Activated CD4-positive, alpha-beta T cell treated with anti-CD3 and anti-CD28 coated beads, Interleukin-2, amount 10 ng/mL, durations not matched to agents 24 days and 14 days (primary cell): ENCODE measurements at regions not wholly inside any gene's neighbourhood (a gene's known extent, or its start where the extent isn't known, plus 50 kb on each side); places are given as distances from the start of the nearest gene placed in this dataset.
"Not testable (repeated sequence)": the region's sequence is repeated elsewhere in the genome, so short reads cannot be mapped to it uniquely, and the experiment has no call there.

Source experiments
- DNase-seq: peaks from one replicate; pipeline ENCODE4 v3.0.0; 2022
- H3K27ac Mint-ChIP-seq: one replicate; pipeline ENCODE4 v1.8.0; 2022; ENCODE audit warnings: mild to moderate bottlenecking, mixed read lengths
- H3K27me3 Mint-ChIP-seq: one replicate; pipeline ENCODE4 v1.8.0; 2022; ENCODE audit warnings: mixed read lengths
- H3K36me3 Mint-ChIP-seq: one replicate; pipeline ENCODE4 v1.8.0; 2022; ENCODE audit warnings: low read depth, mild to moderate bottlenecking, mixed read lengths
- H3K4me1 Mint-ChIP-seq: one replicate; pipeline ENCODE4 v1.8.0; 2021; ENCODE audit warnings: mixed read lengths
- H3K4me3 Mint-ChIP-seq: one replicate; pipeline ENCODE4 v1.8.0; 2022; ENCODE audit warnings: mild to moderate bottlenecking, moderate library complexity, mixed read lengths
- H3K9me3 Mint-ChIP-seq: one replicate; pipeline ENCODE4 v1.8.0; 2021; ENCODE audit warnings: mixed read lengths
- intact Hi-C: fragments of 100-400 bp; cut with micrococcal nuclease; formaldehyde crosslinking; loops from one replicate; pipeline ENCODE4 v1.15.1; 2023

GRCh38 chr13:76829572-76830327 lies 56.5 kb downstream of the KCTD12 start:
- Mint-ChIP-seq H3K36me3 (no peaks in the 10 kb centered on the region), H3K27ac (no peak overlapping the region), H3K4me1 (peaks cover 4% of the 10 kb centered on the region), H3K9me3 (no peaks in the 10 kb centered on the region), H3K27me3 (peaks cover 2% of the 10 kb centered on the region), H3K4me3 (no peak overlapping the region)
- intact Hi-C loops: loop anchor here (5.0 kb wide), 1 partner anchor 58 kb away; the partner anchor contains the start of gene KCTD12
- DNase-seq: no peak

GRCh38 chr13:76828316-76828741 lies 57.9 kb downstream of the KCTD12 start:
- peaks cover 4% of the 10 kb centered on the region for H3K27me3 Mint-ChIP-seq
- H3K27ac Mint-ChIP-seq: peak overlapping the region; percentile 9
- H3K9me3 Mint-ChIP-seq: no peaks in the 10 kb centered on the region
- no peak overlapping the region for H3K4me3 Mint-ChIP-seq
- intact Hi-C loops: loop anchor here (5.0 kb wide), 1 partner anchor 59 kb away; the partner anchor contains the start of gene KCTD12
- no peak for DNase-seq
- peaks cover 4% of the 10 kb centered on the region for H3K4me1 Mint-ChIP-seq
- H3K36me3 Mint-ChIP-seq: no peaks in the 10 kb centered on the region

GRCh38 chr13:76826527-76826926 lies 59.7 kb downstream of the KCTD12 start:
- Mint-ChIP-seq H3K27ac (no peak overlapping the region), H3K9me3 (no peaks in the 10 kb centered on the region), H3K36me3 (no peaks in the 10 kb centered on the region), H3K4me3 (no peak overlapping the region), H3K27me3 (peaks cover 2% of the 10 kb centered on the region), H3K4me1 (peaks cover 4% of the 10 kb centered on the region)
- no peak for DNase-seq
- intact Hi-C loops: loop anchor here (5.0 kb wide), 1 partner anchor 61 kb away; the partner anchor contains the start of gene KCTD12

GRCh38 chr13:76825430-76825829 lies 60.8 kb downstream of the KCTD12 start:
- DNase-seq: no peak
- intact Hi-C loops: loop anchor here (5.0 kb wide), 1 partner anchor 62 kb away; the partner anchor contains the start of gene KCTD12

GRCh38 chr13:76823969-76824368 lies 62.2 kb downstream of the KCTD12 start:
- Mint-ChIP-seq H3K27me3 (peaks cover 2% of the 10 kb centered on the region), H3K27ac (no peak overlapping the region), H3K9me3 (no peaks in the 10 kb centered on the region), H3K4me3 (no peak overlapping the region), H3K4me1 (peaks cover 4% of the 10 kb centered on the region), H3K36me3 (no peaks in the 10 kb centered on the region)
- intact Hi-C loops: no loop called here
- no peak for DNase-seq

More at GRCh38 chr13:76825430-76825829, 60.8 kb downstream of the KCTD12 start:
- Mint-ChIP-seq H3K27me3 (peaks cover 2% of the 10 kb centered on the region), H3K36me3 (no peaks in the 10 kb centered on the region), H3K9me3 (no peaks in the 10 kb centered on the region), H3K4me3 (no peak overlapping the region), H3K27ac (no peak overlapping the region), H3K4me1 (peaks cover 4% of the 10 kb centered on the region)

- Mint-ChIP-seq H3K36me3 (no peaks in the 10 kb centered on the region), H3K4me1 (no peaks in the 10 kb centered on the region), H3K27me3 (peaks cover 6% of the 10 kb centered on the region), H3K27ac (no peak overlapping the region), H3K4me3 (no peak overlapping the region), H3K9me3 (no peaks in the 10 kb centered on the region)
- intact Hi-C loops: loop anchor here (1.0 kb wide), 1 partner anchor 81 kb away; no protein-coding TSS in a partner anchor
- DNase-seq: peak; percentile 58
Measured at GRCh38 chr13:76822698-76823267, 63.4 kb downstream of the KCTD12 start.

GRCh38 chr13:76821222-76821621 lies 65.0 kb downstream of the KCTD12 start:
- H3K36me3 Mint-ChIP-seq, H3K4me1 Mint-ChIP-seq, intact Hi-C loops, H3K4me3 Mint-ChIP-seq, H3K9me3 Mint-ChIP-seq, H3K27ac Mint-ChIP-seq, DNase-seq: not testable (repeated sequence)
- H3K27me3 Mint-ChIP-seq: peaks cover 10% of the 10 kb centered on the region

GRCh38 chr13:76820759-76821158 lies 65.4 kb downstream of the KCTD12 start:
- Mint-ChIP-seq H3K4me1 (peaks cover 2% of the 10 kb centered on the region), H3K27me3 (peaks cover 10% of the 10 kb centered on the region), H3K4me3 (no peak overlapping the region), H3K9me3 (no peaks in the 10 kb centered on the region), H3K36me3 (no peaks in the 10 kb centered on the region), H3K27ac (no peak overlapping the region)
- intact Hi-C loops: no loop called here
- no peak for DNase-seq

GRCh38 chr13:76816394-76816793 lies 69.8 kb downstream of the KCTD12 start:
- Mint-ChIP-seq H3K4me3 (no peak overlapping the region), H3K9me3 (peaks cover under 1% of the 10 kb centered on the region), H3K27ac (no peak overlapping the region), H3K27me3 (peaks cover 10% of the 10 kb centered on the region), H3K36me3 (no peaks in the 10 kb centered on the region), H3K4me1 (peaks cover 2% of the 10 kb centered on the region)
- intact Hi-C loops: no loop called here
- DNase-seq: no peak

GRCh38 chr13:76815344-76815743 lies 70.9 kb downstream of the KCTD12 start:
- Mint-ChIP-seq H3K4me3 (no peak overlapping the region), H3K36me3 (no peaks in the 10 kb centered on the region), H3K27ac (no peak overlapping the region), H3K4me1 (peaks cover 2% of the 10 kb centered on the region), H3K27me3 (peaks cover 12% of the 10 kb centered on the region), H3K9me3 (peaks cover 3% of the 10 kb centered on the region)
- intact Hi-C loops: no loop called here
- DNase-seq: no peak

GRCh38 chr13:76813891-76814290 lies 72.3 kb downstream of the KCTD12 start:
- Mint-ChIP-seq H3K4me1 (peaks cover 2% of the 10 kb centered on the region), H3K27ac (no peak overlapping the region), H3K4me3 (no peak overlapping the region), H3K9me3 (peaks cover 16% of the 10 kb centered on the region), H3K36me3 (no peaks in the 10 kb centered on the region), H3K27me3 (peaks cover 12% of the 10 kb centered on the region)
- no peak for DNase-seq
- intact Hi-C loops: no loop called here

GRCh38 chr13:76813000-76813691 lies 73.1 kb downstream of the KCTD12 start:
- DNase-seq: no peak
- Mint-ChIP-seq H3K4me1 (peaks cover 2% of the 10 kb centered on the region), H3K27ac (no peak overlapping the region), H3K9me3 (peaks cover 16% of the 10 kb centered on the region), H3K4me3 (no peak overlapping the region), H3K36me3 (no peaks in the 10 kb centered on the region), H3K27me3 (peaks cover 9% of the 10 kb centered on the region)
- intact Hi-C loops: no loop called here

GRCh38 chr13:76812206-76812897 lies 73.9 kb downstream of the KCTD12 start:
- peaks cover 16% of the 10 kb centered on the region for H3K9me3 Mint-ChIP-seq
- DNase-seq: no peak
- no peak overlapping the region for H3K27ac Mint-ChIP-seq
- H3K4me3 Mint-ChIP-seq: no peak overlapping the region
- H3K4me1 Mint-ChIP-seq: peaks cover 2% of the 10 kb centered on the region
- H3K36me3 Mint-ChIP-seq: no peaks in the 10 kb centered on the region
- intact Hi-C loops: no loop called here
- H3K27me3 Mint-ChIP-seq: peaks cover 8% of the 10 kb centered on the region
